NCI-H1417 (cell line): ENCODE measurements at regions not wholly inside any gene's neighbourhood (a gene's known extent, or its start where the extent isn't known, plus 50 kb on each side); places are given as distances from the start of the nearest gene placed in this dataset.

Experiments
- DNase-seq, 3 experiments: peaks; one replicate each; lab custom pipeline; 2025; lab: John Stamatoyannopoulos, UW

GRCh38 chr18:47471784-47472183 lies 220.3 kb upstream of the SKOR2 start:
- DNase-seq, result no peak

- DNase-seq, result no peak
These were observed 219.5 kb upstream of the SKOR2 start for GRCh38 chr18:47470941-47471340.

GRCh38 chr18:47469576-47469975 lies 218.1 kb upstream of the SKOR2 start:
- no peak for DNase-seq

- no peak for DNase-seq
These were observed 210.5 kb upstream of the SKOR2 start for GRCh38 chr18:47461977-47462376.

GRCh38 chr18:47461406-47461948 lies 210.0 kb upstream of the SKOR2 start:
- no peak for DNase-seq

GRCh38 chr18:47458483-47458882 lies 207.0 kb upstream of the SKOR2 start:
- DNase-seq, result no peak

GRCh38 chr18:47457614-47458013 lies 206.2 kb upstream of the SKOR2 start:
- DNase-seq, result no peak

- no peak for DNase-seq
These were observed 201.6 kb upstream of the SKOR2 start for GRCh38 chr18:47453038-47453437.

GRCh38 chr18:47448956-47449355 lies 197.5 kb upstream of the SKOR2 start:
- no peak for DNase-seq

- no peak for DNase-seq
These were observed 190.5 kb upstream of the SKOR2 start for GRCh38 chr18:47441914-47442313.

- no peak for DNase-seq
These were observed 186.5 kb upstream of the SKOR2 start for GRCh38 chr18:47438001-47438400.

GRCh38 chr18:47436871-47437270 lies 185.4 kb upstream of the SKOR2 start:
- no peak for DNase-seq

GRCh38 chr18:47434214-47434746 lies 182.8 kb upstream of the SKOR2 start:
- DNase-seq, result no peak

- DNase-seq, result peak in 1 of 3 experiments; percentile 12
These were observed 176.6 kb upstream of the SKOR2 start for GRCh38 chr18:47427923-47428637.

- DNase-seq, result no peak
These were observed 175.6 kb upstream of the SKOR2 start for GRCh38 chr18:47427072-47427471.

- DNase-seq, result no peak
These were observed 173.9 kb upstream of the SKOR2 start for GRCh38 chr18:47425365-47425764.

- DNase-seq, result no peak
These were observed 171.1 kb upstream of the SKOR2 start for GRCh38 chr18:47422524-47422923.

GRCh38 chr18:47420130-47420529 lies 168.7 kb upstream of the SKOR2 start:
- DNase-seq, result no peak

GRCh38 chr18:47418746-47419145 lies 167.3 kb upstream of the SKOR2 start:
- no peak for DNase-seq

GRCh38 chr18:47417807-47418206 lies 166.3 kb upstream of the SKOR2 start:
- no peak for DNase-seq

- no peak for DNase-seq
These were observed 164.4 kb upstream of the SKOR2 start for GRCh38 chr18:47415881-47416280.

GRCh38 chr18:47413327-47413726 lies 161.9 kb upstream of the SKOR2 start:
- no peak for DNase-seq

- no peak for DNase-seq
These were observed 161.5 kb upstream of the SKOR2 start for GRCh38 chr18:47412924-47413323.

GRCh38 chr18:47411159-47411558 lies 159.7 kb upstream of the SKOR2 start:
- DNase-seq, result no peak
